Loucy (cell line): ENCODE measurements at regions not wholly inside any gene's neighbourhood (a gene's known extent, or its start where the extent isn't known, plus 50 kb on each side); places are given as distances from the start of the nearest gene placed in this dataset.

ENCODE experiments used
- H2AFZ ChIP-seq: fragments of 200-600 bp; sonication (generic); 2 replicates; pipeline ENCODE4 v1.6.0; 2016; ENCODE audit warnings: antibody characterized with exemption, mild to moderate bottlenecking, low read length, moderate library complexity
- H3F3A ChIP-seq: fragments of 200-600 bp; 2 replicates; pipeline ENCODE4 v1.6.0; 2016; ENCODE audit warnings: antibody characterized with exemption, low read depth, mild to moderate bottlenecking
- H3K27me3 ChIP-seq: fragments of 200-600 bp; sonication (generic); 2 replicates; pipeline ENCODE4 v1.6.1; 2014; ENCODE audit warnings: low read length, mild to moderate bottlenecking; ENCODE audit not compliant: insufficient read depth, poor library complexity, severe bottlenecking
- H3K36me3 ChIP-seq: fragments of 200-600 bp; sonication (generic); 2 replicates; pipeline ENCODE4 v1.6.1; 2016; ENCODE audit warnings: low read length; ENCODE audit not compliant: insufficient read depth
- H3K4me1 ChIP-seq: fragments of 200-600 bp; sonication (generic); 2 replicates; pipeline ENCODE4 v1.5.1; 2014; ENCODE audit warnings: low read length, mild to moderate bottlenecking; ENCODE audit not compliant: insufficient read depth, poor library complexity, severe bottlenecking
- H3K4me2 ChIP-seq: fragments of 200-600 bp; sonication (generic); 2 replicates; pipeline ENCODE4 v1.6.0; 2014; ENCODE audit warnings: antibody characterized with exemption, low read length, low read depth, mild to moderate bottlenecking; ENCODE audit not compliant: poor library complexity, severe bottlenecking
- H3K4me3 ChIP-seq: fragments of 200-600 bp; sonication (generic); 2 replicates; pipeline ENCODE4 v1.5.1; 2014; ENCODE audit warnings: low read length, mild to moderate bottlenecking, mixed read lengths; ENCODE audit not compliant: poor library complexity, severe bottlenecking
- H3K79me2 ChIP-seq: fragments of 200-600 bp; sonication (generic); 2 replicates; pipeline ENCODE4 v1.6.1; 2014; ENCODE audit warnings: low read length; ENCODE audit not compliant: insufficient read depth
- H3K9ac ChIP-seq: fragments of 200-600 bp; sonication (generic); 2 replicates; pipeline ENCODE4 v1.6.0; 2014; ENCODE audit warnings: mild to moderate bottlenecking, low read depth, low read length, moderate library complexity; ENCODE audit not compliant: poor library complexity, severe bottlenecking
- H3K9me2 ChIP-seq: fragments of 200-600 bp; sonication (generic); replicated peaks from 2 replicates; pipeline ENCODE4 v1.6.1; 2016; ENCODE audit warnings: low read depth, low read length, mixed read lengths
- H3K9me3 ChIP-seq: fragments of 200-600 bp; sonication (generic); 2 replicates; pipeline ENCODE4 v1.6.1; 2014; ENCODE audit warnings: mild to moderate bottlenecking, antibody characterized with exemption, low read length, low read depth; ENCODE audit not compliant: insufficient read depth
- H4K20me1 ChIP-seq: fragments of 200-600 bp; sonication (generic); 2 replicates; pipeline ENCODE4 v1.6.0; 2014; ENCODE audit warnings: antibody characterized with exemption, low read length, mild to moderate bottlenecking; ENCODE audit not compliant: insufficient read depth, poor library complexity, severe bottlenecking
- CTCF ChIP-seq: fragments of 200-600 bp; sonication (generic); conservative IDR thresholded peaks from 2 replicates; pipeline ENCODE4 v1.5.1; 2014; ENCODE audit warnings: mild to moderate bottlenecking, antibody characterized with exemption, low read length
- EZH2phosphoT487 ChIP-seq: fragments of 200-600 bp; IDR thresholded peaks from 2 replicates; pipeline ENCODE4 v1.6.1; 2018; ENCODE audit warnings: antibody characterized with exemption, mild to moderate bottlenecking, moderate library complexity, borderline replicate concordance

- H3K4me3 ChIP-seq = no peak overlapping the region
- H3F3A ChIP-seq = no peaks in the 10 kb centered on the region
- H3K9ac ChIP-seq = no peak overlapping the region
- H3K9me2 ChIP-seq = no peaks in the 10 kb centered on the region
- H3K4me1 ChIP-seq = no peaks in the 10 kb centered on the region
- no peaks in the 10 kb centered on the region for H3K36me3 ChIP-seq
- H3K4me2 ChIP-seq = no peak overlapping the region
- TF ChIP-seq CTCF (no peak), EZH2phosphoT487 (no peak)
- no peaks in the 10 kb centered on the region for H3K79me2 ChIP-seq
- no peaks in the 10 kb centered on the region for H3K9me3 ChIP-seq
- no peak overlapping the region for H2AFZ ChIP-seq
- no peaks in the 10 kb centered on the region for H3K27me3 ChIP-seq
- H4K20me1 ChIP-seq = no peaks in the 10 kb centered on the region
Measured at GRCh38 chr2:66661253-66662173, 226.6 kb downstream of the MEIS1 start.

- Histone ChIP-seq H3K27me3 (no peaks in the 10 kb centered on the region), H3K79me2 (no peaks in the 10 kb centered on the region), H3K36me3 (no peaks in the 10 kb centered on the region), H3K9me3 (no peaks in the 10 kb centered on the region), H4K20me1 (no peaks in the 10 kb centered on the region), H2AFZ (no peak overlapping the region), H3K4me1 (no peaks in the 10 kb centered on the region), H3K4me2 (no peak overlapping the region), H3K4me3 (no peak overlapping the region), H3K9ac (no peak overlapping the region), H3F3A (no peaks in the 10 kb centered on the region), H3K9me2 (no peaks in the 10 kb centered on the region)
- TF ChIP-seq EZH2phosphoT487 (no peak), CTCF (no peak)
Measured at GRCh38 chr2:66665124-66665984, 230.4 kb downstream of the MEIS1 start.

- Histone ChIP-seq H3K4me2 (no peak overlapping the region), H3K4me3 (no peak overlapping the region), H3K36me3 (no peaks in the 10 kb centered on the region), H3K27me3 (no peaks in the 10 kb centered on the region), H3K9me2 (no peaks in the 10 kb centered on the region), H3K9me3 (no peaks in the 10 kb centered on the region), H3K79me2 (no peaks in the 10 kb centered on the region), H3F3A (no peaks in the 10 kb centered on the region), H3K4me1 (no peaks in the 10 kb centered on the region), H4K20me1 (no peaks in the 10 kb centered on the region), H2AFZ (no peak overlapping the region), H3K9ac (no peak overlapping the region)
- TF ChIP-seq EZH2phosphoT487 (no peak), CTCF (no peak)
Measured at GRCh38 chr2:66667301-66667700, 232.4 kb downstream of the MEIS1 start.
